GM23338 (cell line): ENCODE measurements at regions not wholly inside any gene's neighbourhood (a gene's known extent, or its start where the extent isn't known, plus 50 kb on each side); places are given as distances from the start of the nearest gene placed in this dataset.

Experiments used
- ATAC-seq: fragments of 200-7000 bp; cut with Tn5 transposase; 3 replicates; pipeline ENCODE4 v1.9.1; 2020
- DNase-seq: peaks from one replicate; pipeline ENCODE4 v3.0.0-alpha.2; 2015; ENCODE audit warnings: low spot score
- H2AFZ ChIP-seq: fragments of 200-600 bp; sonication (generic); 2 replicates; pipeline ENCODE4 v1.8.0; 2016; ENCODE audit warnings: antibody characterized with exemption, mild to moderate bottlenecking, moderate library complexity
- H3F3A ChIP-seq: fragments of 200-600 bp; sonication (generic); replicated peaks from 2 replicates; pipeline ENCODE4 v1.8.0; 2017; ENCODE audit warnings: antibody characterized with exemption, mixed run types, low read depth
- H3K27ac ChIP-seq: fragments of 200-600 bp; sonication (generic); 2 replicates; pipeline ENCODE4 v1.6.1; 2016; ENCODE audit warnings: low read depth
- H3K27me3 ChIP-seq: fragments of 200-600 bp; sonication (generic); 2 replicates; pipeline ENCODE4 v1.8.0; 2016; ENCODE audit warnings: mild to moderate bottlenecking, mixed run types, moderate library complexity; ENCODE audit not compliant: insufficient read depth
- H3K36me3 ChIP-seq: fragments of 200-600 bp; sonication (generic); 2 replicates; pipeline ENCODE4 v1.8.0; 2016; ENCODE audit warnings: mild to moderate bottlenecking; ENCODE audit not compliant: insufficient read depth
- H3K4me1 ChIP-seq: fragments of 200-600 bp; sonication (generic); 2 replicates; pipeline ENCODE4 v1.8.0; 2016; ENCODE audit warnings: mild to moderate bottlenecking, moderate library complexity; ENCODE audit not compliant: insufficient read depth
- H3K4me2 ChIP-seq: fragments of 200-600 bp; sonication (generic); 2 replicates; pipeline ENCODE4 v1.7.1; 2017; ENCODE audit warnings: mixed run types
- H3K4me3 ChIP-seq: fragments of 200-600 bp; sonication (generic); 2 replicates; pipeline ENCODE4 v1.6.1; 2016; ENCODE audit warnings: mixed run types
- H3K79me2 ChIP-seq: fragments of 200-600 bp; sonication (generic); replicated peaks from 2 replicates; pipeline ENCODE4 v1.8.0; 2017; ENCODE audit warnings: mild to moderate bottlenecking; ENCODE audit not compliant: insufficient read depth
- H3K9me2 ChIP-seq: fragments of 200-600 bp; sonication (generic); 2 replicates; pipeline ENCODE4 v1.8.0; 2017; ENCODE audit not compliant: insufficient read depth
- H4K20me1 ChIP-seq: fragments of 200-600 bp; sonication (generic); replicated peaks from 2 replicates; pipeline ENCODE4 v1.8.0; 2017; ENCODE audit warnings: mild to moderate bottlenecking; ENCODE audit not compliant: insufficient read depth
- H3K27ac Mint-ChIP-seq: 2 replicates; pipeline ENCODE4 v1.8.0; 2020; ENCODE audit warnings: inconsistent platforms, mild to moderate bottlenecking, moderate library complexity, mixed read lengths
- H3K27me3 Mint-ChIP-seq: 3 replicates; pipeline ENCODE4 v1.8.0; 2022; ENCODE audit warnings: low read depth, mild to moderate bottlenecking, moderate library complexity, mixed read lengths, inconsistent platforms; ENCODE audit not compliant: insufficient read depth, poor library complexity
- H3K36me3 Mint-ChIP-seq: 3 replicates; pipeline ENCODE4 v1.8.0; 2021; ENCODE audit warnings: low read depth, mild to moderate bottlenecking, inconsistent platforms, moderate library complexity, mixed read lengths
- H3K4me1 Mint-ChIP-seq: 3 replicates; pipeline ENCODE4 v1.8.0; 2020; ENCODE audit warnings: mild to moderate bottlenecking, inconsistent platforms, mixed read lengths
- H3K4me3 Mint-ChIP-seq: 3 replicates; pipeline ENCODE4 v1.8.0; 2021; ENCODE audit warnings: moderate library complexity, mild to moderate bottlenecking, inconsistent platforms, mixed read lengths
- H3K9me3 Mint-ChIP-seq: 3 replicates; pipeline ENCODE4 v1.8.0; 2020; ENCODE audit warnings: moderate library complexity, mild to moderate bottlenecking, inconsistent platforms, mixed read lengths
- CREB1 ChIP-seq: fragments of 250-450 bp; sonication (Bioruptor Pico); IDR thresholded peaks from 2 replicates; pipeline ENCODE4 v1.5.0; 2020; ENCODE audit warnings: low read depth, mild to moderate bottlenecking, moderate library complexity
- EZH2 ChIP-seq: fragments of 200-600 bp; sonication (generic); IDR thresholded peaks from one replicate; pipeline ENCODE4 v1.8.0; 2017; ENCODE audit warnings: antibody characterized with exemption, mild to moderate bottlenecking, low read depth; ENCODE audit not compliant: unreplicated experiment
- EZH2phosphoT487 ChIP-seq: fragments of 200-600 bp; sonication (generic); IDR thresholded peaks from one replicate; pipeline ENCODE4 v1.8.1; 2018; ENCODE audit warnings: antibody characterized with exemption; ENCODE audit not compliant: unreplicated experiment
- JUNB ChIP-seq: IDR thresholded peaks from one replicate; pipeline ENCODE4 v1.6.1; 2016; ENCODE audit warnings: antibody characterized with exemption; ENCODE audit not compliant: unreplicated experiment
- NANOG ChIP-seq: IDR thresholded peaks from 2 replicates; pipeline ENCODE4 v1.6.1; 2016; ENCODE audit warnings: antibody characterized with exemption, borderline replicate concordance
- POLR2AphosphoS5 ChIP-seq: IDR thresholded peaks from 2 replicates; pipeline ENCODE4 v1.6.1; 2016; ENCODE audit warnings: antibody characterized with exemption, low read depth
- STAT1 ChIP-seq: IDR thresholded peaks from one replicate; pipeline ENCODE4 v1.6.1; 2016; ENCODE audit warnings: antibody characterized with exemption; ENCODE audit not compliant: unreplicated experiment
- ZNF114 ChIP-seq: fragments of 250-450 bp; sonication (Bioruptor Pico); IDR thresholded peaks from 2 replicates; pipeline ENCODE4 v1.5.0; 2020; ENCODE audit warnings: mild to moderate bottlenecking, moderate library complexity
- ZNF331 ChIP-seq: fragments of 250-450 bp; sonication (Bioruptor Pico); IDR thresholded peaks from 2 replicates; pipeline ENCODE4 v1.5.0; 2020; ENCODE audit warnings: low read depth, mild to moderate bottlenecking, moderate library complexity
- TF ChIP-seq, protein P1 (sequence below): fragments of 250-450 bp; sonication (Bioruptor Pico); IDR thresholded peaks from 2 replicates; pipeline ENCODE4 v1.5.0; 2020; ENCODE audit warnings: mild to moderate bottlenecking, moderate library complexity
- TF ChIP-seq, protein P2 (sequence below), 2 experiments: fragments of 200-600 bp in 1 of 2; sonication (generic) in 1 of 2; conservative IDR thresholded peaks; 2 replicates each; pipeline versions ENCODE4 v1.5.1 to v1.6.1; 2016 to 2017; ENCODE audit warnings: antibody characterized with exemption in 2 of 2, low read depth in 2 of 2, mild to moderate bottlenecking in 2 of 2, moderate library complexity in 1 of 2
- TF ChIP-seq, protein P3 (sequence below): IDR thresholded peaks from one replicate; pipeline ENCODE4 v1.6.1; 2018; ENCODE audit warnings: antibody characterized with exemption; ENCODE audit not compliant: unreplicated experiment
- TF ChIP-seq, protein P4 (sequence below): IDR thresholded peaks from 2 replicates; pipeline ENCODE4 v1.6.1; 2016; ENCODE audit warnings: antibody characterized with exemption

DNA sequence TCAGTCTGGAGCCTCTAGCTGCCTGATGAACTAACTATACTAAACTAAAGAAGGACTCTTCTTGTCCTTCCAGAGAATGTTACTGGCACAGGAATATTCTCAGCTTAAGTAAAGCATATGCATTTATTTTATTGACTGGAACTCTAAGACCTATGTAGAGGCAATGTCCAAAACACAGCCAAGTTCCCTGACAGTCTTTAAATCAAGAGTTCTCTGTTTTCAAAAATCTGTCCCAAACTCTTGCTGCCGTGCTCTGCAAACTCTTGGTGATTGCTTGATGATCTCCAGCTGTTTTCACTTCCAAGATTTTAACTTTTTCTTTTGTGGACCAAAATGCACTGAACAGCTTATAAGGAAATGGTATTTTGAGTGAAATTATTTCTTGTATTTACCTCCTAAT, 67.5 kb upstream of the DAAM1 start (continued):
- TF ChIP-seq, protein P1, sequence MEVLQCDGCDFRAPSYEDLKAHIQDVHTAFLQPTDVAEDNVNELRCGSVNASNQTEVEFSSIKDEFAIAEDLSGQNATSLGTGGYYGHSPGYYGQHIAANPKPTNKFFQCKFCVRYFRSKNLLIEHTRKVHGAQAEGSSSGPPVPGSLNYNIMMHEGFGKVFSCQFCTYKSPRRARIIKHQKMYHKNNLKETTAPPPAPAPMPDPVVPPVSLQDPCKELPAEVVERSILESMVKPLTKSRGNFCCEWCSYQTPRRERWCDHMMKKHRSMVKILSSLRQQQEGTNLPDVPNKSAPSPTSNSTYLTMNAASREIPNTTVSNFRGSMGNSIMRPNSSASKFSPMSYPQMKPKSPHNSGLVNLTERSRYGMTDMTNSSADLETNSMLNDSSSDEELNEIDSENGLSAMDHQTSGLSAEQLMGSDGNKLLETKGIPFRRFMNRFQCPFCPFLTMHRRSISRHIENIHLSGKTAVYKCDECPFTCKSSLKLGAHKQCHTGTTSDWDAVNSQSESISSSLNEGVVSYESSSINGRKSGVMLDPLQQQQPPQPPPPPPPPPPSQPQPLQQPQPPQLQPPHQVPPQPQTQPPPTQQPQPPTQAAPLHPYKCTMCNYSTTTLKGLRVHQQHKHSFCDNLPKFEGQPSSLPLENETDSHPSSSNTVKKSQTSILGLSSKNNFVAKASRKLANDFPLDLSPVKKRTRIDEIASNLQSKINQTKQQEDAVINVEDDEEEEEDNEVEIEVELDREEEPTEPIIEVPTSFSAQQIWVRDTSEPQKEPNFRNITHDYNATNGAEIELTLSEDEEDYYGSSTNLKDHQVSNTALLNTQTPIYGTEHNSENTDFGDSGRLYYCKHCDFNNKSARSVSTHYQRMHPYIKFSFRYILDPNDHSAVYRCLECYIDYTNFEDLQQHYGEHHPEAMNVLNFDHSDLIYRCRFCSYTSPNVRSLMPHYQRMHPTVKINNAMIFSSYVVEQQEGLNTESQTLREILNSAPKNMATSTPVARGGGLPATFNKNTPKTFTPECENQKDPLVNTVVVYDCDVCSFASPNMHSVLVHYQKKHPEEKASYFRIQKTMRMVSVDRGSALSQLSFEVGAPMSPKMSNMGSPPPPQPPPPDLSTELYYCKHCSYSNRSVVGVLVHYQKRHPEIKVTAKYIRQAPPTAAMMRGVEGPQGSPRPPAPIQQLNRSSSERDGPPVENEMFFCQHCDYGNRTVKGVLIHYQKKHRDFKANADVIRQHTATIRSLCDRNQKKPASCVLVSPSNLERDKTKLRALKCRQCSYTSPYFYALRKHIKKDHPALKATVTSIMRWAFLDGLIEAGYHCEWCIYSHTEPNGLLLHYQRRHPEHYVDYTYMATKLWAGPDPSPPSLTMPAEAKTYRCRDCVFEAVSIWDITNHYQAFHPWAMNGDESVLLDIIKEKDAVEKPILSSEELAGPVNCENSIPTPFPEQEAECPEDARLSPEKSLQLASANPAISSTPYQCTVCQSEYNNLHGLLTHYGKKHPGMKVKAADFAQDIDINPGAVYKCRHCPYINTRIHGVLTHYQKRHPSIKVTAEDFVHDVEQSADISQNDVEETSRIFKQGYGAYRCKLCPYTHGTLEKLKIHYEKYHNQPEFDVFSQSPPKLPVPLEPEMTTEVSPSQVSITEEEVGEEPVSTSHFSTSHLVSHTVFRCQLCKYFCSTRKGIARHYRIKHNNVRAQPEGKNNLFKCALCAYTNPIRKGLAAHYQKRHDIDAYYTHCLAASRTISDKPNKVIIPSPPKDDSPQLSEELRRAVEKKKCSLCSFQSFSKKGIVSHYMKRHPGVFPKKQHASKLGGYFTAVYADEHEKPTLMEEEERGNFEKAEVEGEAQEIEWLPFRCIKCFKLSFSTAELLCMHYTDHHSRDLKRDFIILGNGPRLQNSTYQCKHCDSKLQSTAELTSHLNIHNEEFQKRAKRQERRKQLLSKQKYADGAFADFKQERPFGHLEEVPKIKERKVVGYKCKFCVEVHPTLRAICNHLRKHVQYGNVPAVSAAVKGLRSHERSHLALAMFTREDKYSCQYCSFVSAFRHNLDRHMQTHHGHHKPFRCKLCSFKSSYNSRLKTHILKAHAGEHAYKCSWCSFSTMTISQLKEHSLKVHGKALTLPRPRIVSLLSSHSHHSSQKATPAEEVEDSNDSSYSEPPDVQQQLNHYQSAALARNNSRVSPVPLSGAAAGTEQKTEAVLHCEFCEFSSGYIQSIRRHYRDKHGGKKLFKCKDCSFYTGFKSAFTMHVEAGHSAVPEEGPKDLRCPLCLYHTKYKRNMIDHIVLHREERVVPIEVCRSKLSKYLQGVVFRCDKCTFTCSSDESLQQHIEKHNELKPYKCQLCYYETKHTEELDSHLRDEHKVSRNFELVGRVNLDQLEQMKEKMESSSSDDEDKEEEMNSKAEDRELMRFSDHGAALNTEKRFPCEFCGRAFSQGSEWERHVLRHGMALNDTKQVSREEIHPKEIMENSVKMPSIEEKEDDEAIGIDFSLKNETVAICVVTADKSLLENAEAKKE (CRISPR knock-in tag) = no peak
- no peak for TF ChIP-seq EZH2phosphoT487

DNA sequence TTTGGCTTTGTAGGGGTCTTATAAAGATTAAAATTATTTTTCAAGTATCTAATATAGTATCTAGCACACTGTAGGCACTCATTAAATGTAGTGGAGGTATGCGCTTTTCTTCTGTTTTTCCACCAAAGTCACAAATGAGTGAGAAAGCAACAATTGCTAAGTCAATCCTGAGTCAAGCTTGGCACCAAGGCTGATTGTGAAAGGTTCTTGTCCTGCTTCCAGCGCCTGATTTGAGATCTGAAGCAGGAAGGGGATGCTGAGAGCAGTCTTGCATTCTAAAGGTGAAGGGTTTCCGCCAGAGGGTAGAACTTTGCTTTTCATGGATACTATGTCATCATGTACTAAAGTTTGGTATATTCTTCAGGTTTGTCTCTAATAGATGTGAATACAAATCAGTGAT, 64.9 kb upstream of the DAAM1 start:
- no peaks in the 10 kb centered on the region for H3K9me3 Mint-ChIP-seq
- no peak for ATAC-seq
- TF ChIP-seq CREB1 (CRISPR knock-in tag) (no peak), POLR2AphosphoS5 (no peak), ZNF114 (no peak), STAT1 (no peak), EZH2 (no peak), NANOG (no peak), ZNF331 (CRISPR knock-in tag) (no peak), JUNB (no peak)
- TF ChIP-seq, protein P2, sequence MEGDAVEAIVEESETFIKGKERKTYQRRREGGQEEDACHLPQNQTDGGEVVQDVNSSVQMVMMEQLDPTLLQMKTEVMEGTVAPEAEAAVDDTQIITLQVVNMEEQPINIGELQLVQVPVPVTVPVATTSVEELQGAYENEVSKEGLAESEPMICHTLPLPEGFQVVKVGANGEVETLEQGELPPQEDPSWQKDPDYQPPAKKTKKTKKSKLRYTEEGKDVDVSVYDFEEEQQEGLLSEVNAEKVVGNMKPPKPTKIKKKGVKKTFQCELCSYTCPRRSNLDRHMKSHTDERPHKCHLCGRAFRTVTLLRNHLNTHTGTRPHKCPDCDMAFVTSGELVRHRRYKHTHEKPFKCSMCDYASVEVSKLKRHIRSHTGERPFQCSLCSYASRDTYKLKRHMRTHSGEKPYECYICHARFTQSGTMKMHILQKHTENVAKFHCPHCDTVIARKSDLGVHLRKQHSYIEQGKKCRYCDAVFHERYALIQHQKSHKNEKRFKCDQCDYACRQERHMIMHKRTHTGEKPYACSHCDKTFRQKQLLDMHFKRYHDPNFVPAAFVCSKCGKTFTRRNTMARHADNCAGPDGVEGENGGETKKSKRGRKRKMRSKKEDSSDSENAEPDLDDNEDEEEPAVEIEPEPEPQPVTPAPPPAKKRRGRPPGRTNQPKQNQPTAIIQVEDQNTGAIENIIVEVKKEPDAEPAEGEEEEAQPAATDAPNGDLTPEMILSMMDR (conservative IDR thresholded peaks at IDR 0.05; ENCODE audit: low read depth in 2 of 2) = no peak
- TF ChIP-seq, protein P3, sequence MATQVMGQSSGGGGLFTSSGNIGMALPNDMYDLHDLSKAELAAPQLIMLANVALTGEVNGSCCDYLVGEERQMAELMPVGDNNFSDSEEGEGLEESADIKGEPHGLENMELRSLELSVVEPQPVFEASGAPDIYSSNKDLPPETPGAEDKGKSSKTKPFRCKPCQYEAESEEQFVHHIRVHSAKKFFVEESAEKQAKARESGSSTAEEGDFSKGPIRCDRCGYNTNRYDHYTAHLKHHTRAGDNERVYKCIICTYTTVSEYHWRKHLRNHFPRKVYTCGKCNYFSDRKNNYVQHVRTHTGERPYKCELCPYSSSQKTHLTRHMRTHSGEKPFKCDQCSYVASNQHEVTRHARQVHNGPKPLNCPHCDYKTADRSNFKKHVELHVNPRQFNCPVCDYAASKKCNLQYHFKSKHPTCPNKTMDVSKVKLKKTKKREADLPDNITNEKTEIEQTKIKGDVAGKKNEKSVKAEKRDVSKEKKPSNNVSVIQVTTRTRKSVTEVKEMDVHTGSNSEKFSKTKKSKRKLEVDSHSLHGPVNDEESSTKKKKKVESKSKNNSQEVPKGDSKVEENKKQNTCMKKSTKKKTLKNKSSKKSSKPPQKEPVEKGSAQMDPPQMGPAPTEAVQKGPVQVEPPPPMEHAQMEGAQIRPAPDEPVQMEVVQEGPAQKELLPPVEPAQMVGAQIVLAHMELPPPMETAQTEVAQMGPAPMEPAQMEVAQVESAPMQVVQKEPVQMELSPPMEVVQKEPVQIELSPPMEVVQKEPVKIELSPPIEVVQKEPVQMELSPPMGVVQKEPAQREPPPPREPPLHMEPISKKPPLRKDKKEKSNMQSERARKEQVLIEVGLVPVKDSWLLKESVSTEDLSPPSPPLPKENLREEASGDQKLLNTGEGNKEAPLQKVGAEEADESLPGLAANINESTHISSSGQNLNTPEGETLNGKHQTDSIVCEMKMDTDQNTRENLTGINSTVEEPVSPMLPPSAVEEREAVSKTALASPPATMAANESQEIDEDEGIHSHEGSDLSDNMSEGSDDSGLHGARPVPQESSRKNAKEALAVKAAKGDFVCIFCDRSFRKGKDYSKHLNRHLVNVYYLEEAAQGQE = no peak
- TF ChIP-seq, protein P4, sequence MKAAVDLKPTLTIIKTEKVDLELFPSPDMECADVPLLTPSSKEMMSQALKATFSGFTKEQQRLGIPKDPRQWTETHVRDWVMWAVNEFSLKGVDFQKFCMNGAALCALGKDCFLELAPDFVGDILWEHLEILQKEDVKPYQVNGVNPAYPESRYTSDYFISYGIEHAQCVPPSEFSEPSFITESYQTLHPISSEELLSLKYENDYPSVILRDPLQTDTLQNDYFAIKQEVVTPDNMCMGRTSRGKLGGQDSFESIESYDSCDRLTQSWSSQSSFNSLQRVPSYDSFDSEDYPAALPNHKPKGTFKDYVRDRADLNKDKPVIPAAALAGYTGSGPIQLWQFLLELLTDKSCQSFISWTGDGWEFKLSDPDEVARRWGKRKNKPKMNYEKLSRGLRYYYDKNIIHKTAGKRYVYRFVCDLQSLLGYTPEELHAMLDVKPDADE = no peak

More for the DNA sequence above, 64.9 kb upstream of the DAAM1 start:
- no peaks in the 10 kb centered on the region for H3K4me1 ChIP-seq
- no peaks in the 10 kb centered on the region for H3F3A ChIP-seq
- H3K27ac ChIP-seq = no peak overlapping the region
- H3K79me2 ChIP-seq = no peaks in the 10 kb centered on the region
- no peak overlapping the region for H3K27ac Mint-ChIP-seq
- no peak overlapping the region for H3K4me2 ChIP-seq
- no peaks in the 10 kb centered on the region for H3K4me1 Mint-ChIP-seq
- H3K27me3 ChIP-seq = no peaks in the 10 kb centered on the region
- no peaks in the 10 kb centered on the region for H3K9me2 ChIP-seq
- H3K4me3 ChIP-seq = no peak overlapping the region
- no peak for DNase-seq
- no peaks in the 10 kb centered on the region for H3K36me3 ChIP-seq
- H2AFZ ChIP-seq = no peak overlapping the region
- no peak overlapping the region for H3K4me3 Mint-ChIP-seq
- no peaks in the 10 kb centered on the region for H4K20me1 ChIP-seq
- no peaks in the 10 kb centered on the region for H3K36me3 Mint-ChIP-seq
- H3K27me3 Mint-ChIP-seq = peaks cover 1% of the 10 kb centered on the region
